ENCODE measurements at regions not wholly inside any gene's neighbourhood (a gene's known extent, or its start where the extent isn't known, plus 50 kb on each side); places are given as distances from the start of the nearest gene placed in this dataset.

GRCh38 chr11:24422376-24422775 is 74.5 kb upstream of the LUZP2 start:
- TF ChIP-seq TAF1 (IDR thresholded peaks at IDR 0.05; ENCODE audit: low read depth, low read length): no peak
- no peak for TF ChIP-seq POLR2A (IDR thresholded peaks at IDR 0.05; ENCODE audit: low read depth, low read length)
- TF ChIP-seq POLR2AphosphoS5 (IDR thresholded peaks at IDR 0.05; ENCODE audit: low read depth, low read length): no peak
- TF ChIP-seq POU2F2 (IDR thresholded peaks at IDR 0.05; ENCODE audit: low read depth, low read length): no peak
- no peak for TF ChIP-seq SPI1 (IDR thresholded peaks at IDR 0.05; ENCODE audit: low read depth, low read length)
- TF ChIP-seq PAX5 (IDR thresholded peaks at IDR 0.05; ENCODE audit: insufficient read depth, low read length, severe bottlenecking): no peak
